HepG2 (cell line): ENCODE measurements at regions not wholly inside any gene's neighbourhood (a gene's known extent, or its start where the extent isn't known, plus 50 kb on each side); places are given as distances from the start of the nearest gene placed in this dataset.

Source experiments
- ATAC-seq: fragments of 200-7000 bp; cut with Tn5 transposase; 3 replicates; pipeline ENCODE4 v1.9.1; 2020; ENCODE audit warnings: mild to moderate bottlenecking, moderate library complexity
- BruUV-seq: library from RNA; stranded (reverse); fragments of 400-500 nt; replicated peaks from 2 replicates; lab custom pipeline; 2021; lab: Mats Ljungman, UMichigan
- CTCF ChIA-PET: fragments of 300-600 bp; formaldehyde crosslinking; extraction: SDS; loops from one replicate; lab custom pipeline; 2021; ENCODE audit warnings: low total read pairs, inconsistent platforms, low intra/inter-chr PET ratio; lab: Yijun Ruan, JAX
- POLR2A ChIA-PET: fragments of 350-600 bp; sonication (Branson Sonifier 250); formaldehyde crosslinking; loops from one replicate; lab custom pipeline; 2020; ENCODE audit warnings: antibody characterized with exemption, inconsistent platforms; lab: Yijun Ruan, JAX
- DNase-seq: peaks from one replicate; pipeline ENCODE4 v3.0.0-alpha.2; 2015; ENCODE audit warnings: low spot score
- FAIRE-seq: peaks from 3 replicates; lab custom pipeline; 2011; peaks lifted over from hg19 to GRCh38; lab: Jason Lieb, UNC
- H2AFZ ChIP-seq: one replicate; pipeline ENCODE4 v1.6.1; 2011; ENCODE audit warnings: low read length, inconsistent platforms
- H3K27ac ChIP-seq: fragments of 300-600 bp; 3 replicates; pipeline ENCODE4 v1.8.0; 2011; ENCODE audit warnings: mixed run types, mild to moderate bottlenecking, mixed read lengths, low read length, inconsistent platforms; ENCODE audit not compliant: insufficient read depth; ENCODE audit errors: extremely low read length
- H3K27me3 ChIP-seq, 2 experiments: fragments of 200-600 bp in 1 of 2; 2 replicates in 1 of 2; 3 replicates in 1 of 2; pipeline versions ENCODE4 v1.6.0 to v1.8.0; 2011; ENCODE audit warnings: low read length in 2 of 2, mild to moderate bottlenecking in 2 of 2, moderate library complexity in 2 of 2, inconsistent platforms in 1 of 2; ENCODE audit not compliant: insufficient read depth in 2 of 2, control insufficient read depth in 1 of 2
- H3K36me3 ChIP-seq, 2 experiments: fragments of 200-600 bp in 1 of 2; replicated peaks in 1 of 2; 2 replicates in 1 of 2; 3 replicates in 1 of 2; pipeline versions ENCODE4 v1.5.1 to v1.8.0; 2011; ENCODE audit warnings: low read length in 2 of 2, inconsistent platforms in 1 of 2; ENCODE audit not compliant: insufficient read depth in 2 of 2, control insufficient read depth in 1 of 2
- H3K4me1 ChIP-seq: 2 replicates; pipeline ENCODE4 v1.5.1; 2012; ENCODE audit warnings: low read length, inconsistent platforms; ENCODE audit not compliant: insufficient read depth
- H3K4me2 ChIP-seq: 2 replicates; pipeline ENCODE4 v1.6.0; 2011; ENCODE audit warnings: low read depth, low read length, inconsistent platforms
- H3K4me3 ChIP-seq, 3 experiments: fragments of 200-600 bp in 1 of 3; sonication (generic), shearing (Covaris generic) in 1 of 3; replicated peaks in 1 of 3; 2 replicates each; pipeline ENCODE4 v1.5.1; 2011 to 2016; ENCODE audit warnings: low read length in 3 of 3, inconsistent platforms in 2 of 3, low read depth in 2 of 3, mild to moderate bottlenecking in 2 of 3, control low read depth in 1 of 3, mixed read lengths in 1 of 3; ENCODE audit not compliant: insufficient read depth in 1 of 3
- H3K79me2 ChIP-seq: one replicate; pipeline ENCODE4 v1.6.1; 2011; ENCODE audit warnings: low read length, inconsistent platforms; ENCODE audit not compliant: insufficient read depth
- H3K9ac ChIP-seq: 2 replicates; pipeline ENCODE4 v1.6.0; 2011; ENCODE audit warnings: mild to moderate bottlenecking, low read depth, low read length, inconsistent platforms; ENCODE audit not compliant: insufficient read depth
- H3K9me3 ChIP-seq: 2 replicates; pipeline ENCODE4 v1.5.1; 2012; ENCODE audit warnings: mild to moderate bottlenecking, low read length
- H4K20me1 ChIP-seq: 2 replicates; pipeline ENCODE4 v1.6.0; 2011; ENCODE audit warnings: inconsistent platforms, mild to moderate bottlenecking, low read length, moderate library complexity; ENCODE audit not compliant: insufficient read depth
- ADNP ChIP-seq: sonication (generic); formaldehyde crosslinking; IDR thresholded peaks from 2 replicates; pipeline ENCODE4 v1.4.0; 2020; ENCODE audit warnings: missing genetic modification reagents
- ARID5B ChIP-seq: IDR thresholded peaks from 2 replicates; pipeline ENCODE4 v1.4.0; 2020; ENCODE audit warnings: mild to moderate bottlenecking, missing genetic modification reagents
- CAMTA2 ChIP-seq: sonication (generic); formaldehyde crosslinking; IDR thresholded peaks from 2 replicates; pipeline ENCODE4 v1.4.0; 2020; ENCODE audit warnings: mild to moderate bottlenecking, missing genetic modification reagents, borderline replicate concordance
- CEBPG ChIP-seq: IDR thresholded peaks from 2 replicates; pipeline ENCODE4 v1.6.1; 2016
- PAWR ChIP-seq: sonication (generic); formaldehyde crosslinking; IDR thresholded peaks from 2 replicates; pipeline ENCODE4 v1.4.0; 2020; ENCODE audit warnings: missing genetic modification reagents, mild to moderate bottlenecking, borderline replicate concordance
- PBX2 ChIP-seq: IDR thresholded peaks from 2 replicates; pipeline ENCODE4 v1.6.1; 2016; ENCODE audit warnings: control low read depth
- PRPF4 ChIP-seq: fragments of 200-400 bp; formaldehyde crosslinking; IDR thresholded peaks from 2 replicates; pipeline ENCODE4 v1.6.1; 2016; ENCODE audit warnings: low read length, low read depth; ENCODE audit not compliant: poor library complexity, severe bottlenecking
- RFX5 ChIP-seq: IDR thresholded peaks from 2 replicates; pipeline ENCODE4 v1.6.1; 2011; ENCODE audit warnings: low read depth, low read length, improper control_type of control experiment
- SMC3 ChIP-seq: IDR thresholded peaks from 2 replicates; pipeline ENCODE4 v1.6.1; 2011; ENCODE audit warnings: low read length, improper control_type of control experiment
- ZFX ChIP-seq: sonication (generic); formaldehyde crosslinking; IDR thresholded peaks from 2 replicates; pipeline ENCODE4 v1.4.0; 2020; ENCODE audit warnings: mild to moderate bottlenecking, low read depth, missing genetic modification reagents, moderate library complexity
- ZIK1 ChIP-seq: sonication (generic); formaldehyde crosslinking; IDR thresholded peaks from 2 replicates; pipeline ENCODE4 v1.5.0; 2020; ENCODE audit warnings: mild to moderate bottlenecking, low read depth, missing genetic modification reagents, borderline replicate concordance
- ZNF569 ChIP-seq: sonication (generic); formaldehyde crosslinking; IDR thresholded peaks from 2 replicates; pipeline ENCODE4 v1.5.0; 2020; ENCODE audit warnings: mild to moderate bottlenecking, missing genetic modification reagents, moderate library complexity, borderline replicate concordance
- ZNF660 ChIP-seq: sonication (generic); formaldehyde crosslinking; IDR thresholded peaks from 2 replicates; pipeline ENCODE4 v1.5.1; 2020; ENCODE audit warnings: mild to moderate bottlenecking, low read depth, missing genetic modification reagents, borderline replicate concordance
- ZNF850 ChIP-seq: sonication (generic); formaldehyde crosslinking; conservative IDR thresholded peaks from 2 replicates; pipeline ENCODE4 v1.9.0; 2021; ENCODE audit warnings: mild to moderate bottlenecking, missing genetic modification reagents
- ZXDC ChIP-seq: sonication (generic); formaldehyde crosslinking; IDR thresholded peaks from 2 replicates; pipeline ENCODE4 v1.5.0; 2020; ENCODE audit warnings: mild to moderate bottlenecking, missing genetic modification reagents
- WGBS: methylation state at CpG from one replicate; pipeline ENCODE4 v1.1.6; 2017; ENCODE audit warnings: low lambda C conversion rate; 5-methylcytosine and 5-hydroxymethylcytosine counted together
- in situ Hi-C: cut with HindIII; loops from 2 replicates; pipeline ENCODE4 v1.10.0; 2017; ENCODE audit warnings: low pct_unique_long_range_greater_than_20kb; ENCODE audit not compliant: extremely low pct_ligation_motif_present
- intact Hi-C: fragments of 100-400 bp; cut with micrococcal nuclease; formaldehyde crosslinking; loops from one replicate; pipeline ENCODE4 v1.10.0; 2022; ENCODE audit not compliant: unreplicated experiment
- TF ChIP-seq, protein P1 (sequence below): sonication (generic); formaldehyde crosslinking; IDR thresholded peaks from 2 replicates; pipeline ENCODE4 v1.5.0; 2020; ENCODE audit warnings: missing genetic modification reagents

- TF ChIP-seq, protein P1, sequence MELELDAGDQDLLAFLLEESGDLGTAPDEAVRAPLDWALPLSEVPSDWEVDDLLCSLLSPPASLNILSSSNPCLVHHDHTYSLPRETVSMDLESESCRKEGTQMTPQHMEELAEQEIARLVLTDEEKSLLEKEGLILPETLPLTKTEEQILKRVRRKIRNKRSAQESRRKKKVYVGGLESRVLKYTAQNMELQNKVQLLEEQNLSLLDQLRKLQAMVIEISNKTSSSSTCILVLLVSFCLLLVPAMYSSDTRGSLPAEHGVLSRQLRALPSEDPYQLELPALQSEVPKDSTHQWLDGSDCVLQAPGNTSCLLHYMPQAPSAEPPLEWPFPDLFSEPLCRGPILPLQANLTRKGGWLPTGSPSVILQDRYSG (CRISPR knock-in tag), result no peak
- TF ChIP-seq PBX2 (CRISPR knock-in tag) (no peak), RFX5 (no peak), PRPF4 (no peak), CEBPG (CRISPR knock-in tag) (no peak), ADNP (no peak)
These were observed 83.9 kb upstream of the OGFRL1 start (continued) for GRCh38 chr6:71204741-71205140.

GRCh38 chr6:71205336-71205956 lies 83.2 kb upstream of the OGFRL1 start:
- ChIA-PET CTCF (no interaction called here), POLR2A (no interaction called here)
- no peaks in the 10 kb centered on the region for H3K36me3 ChIP-seq
- no peaks in the 10 kb centered on the region for H3K4me1 ChIP-seq
- no peak overlapping the region for H3K4me3 ChIP-seq
- H3K9ac ChIP-seq, result no peak overlapping the region
- in situ Hi-C loops (no loop called here), intact Hi-C loops (no loop called here)
- FAIRE-seq (no peak), ATAC-seq (no peak), DNase-seq (no peak)
- under 1% methylated on average over 3 of the region's 3 CpGs for WGBS
- no peak overlapping the region for H3K4me2 ChIP-seq
- no peaks in the 10 kb centered on the region for H4K20me1 ChIP-seq
- no peaks in the 10 kb centered on the region for H3K9me3 ChIP-seq
- no TSS peak for BruUV-seq
- no peaks in the 10 kb centered on the region for H3K27me3 ChIP-seq
- no peak overlapping the region for H2AFZ ChIP-seq
- H3K27ac ChIP-seq, result no peak overlapping the region
- H3K79me2 ChIP-seq, result no peaks in the 10 kb centered on the region
- TF ChIP-seq CAMTA2 (CRISPR knock-in tag), result no peak
- no peak for TF ChIP-seq PAWR (CRISPR knock-in tag)
- no peak for TF ChIP-seq ZNF569
- TF ChIP-seq SMC3, result no peak
- TF ChIP-seq ZIK1 (CRISPR knock-in tag), result no peak
- TF ChIP-seq ZNF660, result no peak
- no peak for TF ChIP-seq ARID5B (CRISPR knock-in tag)
- no peak for TF ChIP-seq ZXDC (CRISPR knock-in tag)
- TF ChIP-seq ZFX (CRISPR knock-in tag), result no peak
- no peak for TF ChIP-seq ZNF850 (CRISPR knock-in tag)
